Stimulated activated CD4-positive, alpha-beta T cell treated with anti-CD3 and anti-CD28 coated beads, TNF-alpha, amount 100 ng/mL, for 48 hours (primary cell): ENCODE measurements at regions not wholly inside any gene's neighbourhood (a gene's known extent, or its start where the extent isn't known, plus 50 kb on each side); places are given as distances from the start of the nearest gene placed in this dataset.
"Not testable (repeated sequence)": the region's sequence is repeated elsewhere in the genome, so short reads cannot be mapped to it uniquely, and the experiment has no call there.

Experiments used
- DNase-seq, 3 donors: peaks; one replicate each; pipeline ENCODE4 v3.0.0-alpha.2; 2020; ENCODE audit warnings: low read depth in 3 of 3

GRCh38 chr5:162621726-162622263 lies 554.2 kb downstream of the GABRG2 start:
- not testable (repeated sequence) for DNase-seq

GRCh38 chr5:162624110-162624509 lies 556.5 kb downstream of the GABRG2 start:
- DNase-seq = no peak

- no peak for DNase-seq
Measured at GRCh38 chr5:162637481-162637880, 569.9 kb downstream of the GABRG2 start.

DNA sequence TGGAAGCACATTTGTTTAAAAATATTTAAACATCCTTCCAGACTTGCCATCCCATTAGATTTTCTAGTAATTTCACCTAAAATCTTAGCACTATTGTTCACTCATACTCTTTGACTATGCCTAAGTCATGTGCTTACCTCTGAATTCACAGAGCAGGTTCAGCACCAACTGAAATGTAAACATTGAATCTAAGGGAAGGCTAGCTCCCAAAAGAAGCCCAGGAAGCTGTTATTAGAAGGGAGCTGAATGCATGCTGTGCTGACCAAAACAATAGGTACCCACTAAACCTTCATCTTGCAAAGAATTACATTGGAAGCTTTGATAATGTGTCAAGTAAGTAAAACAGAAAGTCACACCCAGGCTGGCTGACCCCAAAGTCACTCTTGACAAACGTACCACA lies 571.3 kb downstream of the GABRG2 start:
- DNase-seq = no peak

- no peak for DNase-seq
Measured at GRCh38 chr5:162641142-162641813, 573.7 kb downstream of the GABRG2 start.

DNA sequence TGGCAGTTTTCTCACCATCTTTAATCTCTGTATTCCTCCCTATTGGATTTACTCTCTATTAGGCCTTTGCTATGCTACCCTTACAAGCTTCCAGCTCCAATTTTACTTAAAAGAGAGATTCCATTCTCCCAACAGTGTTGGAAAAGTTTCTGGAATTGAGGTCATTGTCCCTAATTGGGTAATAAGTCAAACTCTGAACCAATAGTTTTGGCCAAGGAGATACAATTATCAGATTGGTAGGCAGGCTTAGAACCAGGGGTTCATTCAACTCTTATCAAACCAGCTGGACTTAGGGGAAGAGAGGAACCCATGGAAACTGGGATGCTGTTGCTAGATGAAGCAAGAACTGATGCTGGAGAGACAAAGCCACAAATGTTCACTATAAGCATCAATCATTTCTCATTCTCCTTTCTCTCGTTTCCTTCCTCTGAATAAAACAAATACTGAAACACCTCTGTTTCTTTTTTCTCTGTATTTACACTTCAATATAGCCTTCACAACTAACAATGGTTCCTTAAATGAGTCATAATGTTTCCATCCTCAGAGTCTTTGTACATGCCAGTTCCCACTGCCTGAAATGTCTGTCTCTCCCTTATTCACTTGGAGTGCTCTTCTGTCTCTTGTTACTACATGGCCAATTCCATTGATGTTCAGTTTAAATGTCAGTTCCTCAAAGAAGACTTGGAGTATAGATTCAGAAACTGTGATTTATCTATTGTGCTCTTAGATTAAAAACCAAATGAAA lies 587.3 kb downstream of the GABRG2 start:
- no peak for DNase-seq

DNA sequence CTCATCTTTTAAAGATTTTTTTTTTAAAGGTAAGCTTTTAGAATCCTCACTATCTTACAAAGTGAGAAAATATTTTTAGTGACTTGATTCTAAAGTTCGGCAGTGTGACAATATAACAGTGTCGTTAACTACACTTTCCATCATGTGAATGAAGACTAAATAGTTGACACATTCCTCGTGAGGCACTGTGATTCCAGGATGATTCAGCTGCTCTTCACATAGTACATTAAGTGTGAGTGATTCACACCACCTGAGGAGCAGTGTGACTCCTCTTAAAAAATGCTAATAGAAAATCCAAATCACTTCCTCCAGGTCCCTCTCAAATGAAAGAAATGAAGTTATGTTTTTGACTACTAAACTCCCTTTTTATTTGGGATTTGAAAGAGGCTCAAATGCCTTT lies 589.5 kb downstream of the GABRG2 start:
- no peak for DNase-seq

DNA sequence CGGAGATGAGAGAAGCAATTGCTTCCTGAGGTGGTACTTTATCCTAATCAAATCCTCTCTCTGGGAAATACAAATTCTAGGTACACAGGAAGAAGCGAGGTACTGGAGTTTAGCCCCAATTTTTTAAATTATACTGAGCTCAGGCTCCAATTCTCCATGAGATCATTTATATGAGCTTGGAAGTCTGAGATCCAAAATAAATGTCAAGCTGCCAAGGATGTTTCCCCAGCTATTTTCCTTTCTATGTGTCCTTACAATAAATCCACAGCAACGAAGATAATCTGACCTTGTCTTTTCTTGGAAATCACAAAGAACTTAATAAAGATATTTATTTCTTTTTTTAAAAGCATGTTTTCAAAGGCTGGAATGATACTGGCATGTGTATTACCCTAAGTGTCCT lies 597.3 kb downstream of the GABRG2 start:
- no peak for DNase-seq

GRCh38 chr5:162668926-162669325 lies 601.4 kb downstream of the GABRG2 start:
- no peak for DNase-seq

DNA sequence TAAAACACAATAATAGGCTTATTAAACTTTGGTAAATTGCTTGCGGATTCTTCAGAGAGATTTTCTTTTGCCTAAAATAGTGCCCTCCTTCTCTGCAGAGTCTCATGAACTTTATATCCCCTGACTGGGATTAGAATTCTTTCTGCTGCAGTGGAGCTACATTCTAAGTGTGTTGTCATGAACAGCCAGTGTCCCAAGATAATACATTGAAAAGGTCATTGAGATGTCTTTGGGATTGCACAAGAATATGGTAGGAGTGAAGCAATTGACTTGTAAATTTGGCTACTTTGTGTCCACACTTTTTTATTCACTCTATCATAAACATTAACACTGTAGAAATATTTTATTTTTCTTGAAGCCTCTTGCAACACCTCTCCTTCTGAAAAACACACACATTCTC lies 604.5 kb downstream of the GABRG2 start:
- no peak for DNase-seq

DNA sequence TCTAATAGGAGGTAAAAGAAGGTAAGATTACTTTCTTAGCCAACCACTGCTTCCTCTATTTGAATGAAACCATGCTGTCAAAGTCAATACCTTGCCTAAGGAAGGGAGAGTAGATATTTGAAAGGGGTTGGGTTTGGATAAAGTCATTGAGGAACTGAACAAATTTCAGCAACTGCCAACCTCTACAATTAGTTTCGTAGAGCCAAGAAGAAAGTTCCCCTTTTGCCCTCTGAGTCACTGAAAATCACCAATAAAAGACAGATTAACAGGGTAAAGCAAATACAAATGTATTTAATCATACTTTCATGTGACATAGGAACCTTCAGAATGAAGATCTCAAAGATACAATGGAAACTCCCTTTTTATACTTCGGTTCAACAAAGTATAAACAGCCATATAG lies 615.7 kb downstream of the GABRG2 start:
- DNase-seq = no peak

DNA sequence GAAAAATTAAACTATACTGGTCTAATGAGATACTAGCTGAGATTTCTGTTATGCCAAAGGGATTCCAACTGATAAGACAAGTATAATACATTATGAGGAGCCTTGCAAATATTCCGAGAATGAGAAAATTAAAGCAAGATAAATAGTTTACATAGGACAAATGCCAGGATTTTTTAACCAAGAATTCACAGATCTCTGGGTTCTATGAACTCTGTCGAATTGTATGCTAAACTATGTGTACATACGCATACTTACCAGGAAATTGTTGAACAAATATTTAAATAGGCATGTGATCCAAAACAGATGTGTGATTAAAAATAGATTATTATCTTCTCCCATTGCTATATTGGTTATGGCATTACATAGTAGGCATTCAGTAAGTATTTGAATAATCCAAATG lies 616.6 kb downstream of the GABRG2 start:
- no peak for DNase-seq

DNA sequence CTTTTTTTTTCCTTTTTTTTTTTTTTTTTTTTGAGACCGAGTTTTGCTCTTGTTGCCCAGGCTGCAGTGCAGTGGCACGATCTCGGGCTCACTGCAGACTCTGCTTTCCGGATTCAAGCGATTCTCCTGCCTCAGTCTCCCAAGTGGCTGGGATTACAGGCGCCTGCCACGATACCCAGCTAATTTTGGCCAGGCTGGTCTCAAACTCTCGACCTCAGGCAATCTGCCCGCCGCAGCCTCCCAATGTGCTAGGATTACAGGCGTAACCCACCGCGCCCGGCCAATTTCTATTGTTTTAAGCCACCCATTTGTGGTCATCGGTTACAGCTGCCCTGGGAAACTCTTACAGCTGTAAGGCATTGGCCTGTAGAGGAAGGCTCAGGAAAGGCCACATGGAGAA lies 617.7 kb downstream of the GABRG2 start:
- no peak for DNase-seq

DNA sequence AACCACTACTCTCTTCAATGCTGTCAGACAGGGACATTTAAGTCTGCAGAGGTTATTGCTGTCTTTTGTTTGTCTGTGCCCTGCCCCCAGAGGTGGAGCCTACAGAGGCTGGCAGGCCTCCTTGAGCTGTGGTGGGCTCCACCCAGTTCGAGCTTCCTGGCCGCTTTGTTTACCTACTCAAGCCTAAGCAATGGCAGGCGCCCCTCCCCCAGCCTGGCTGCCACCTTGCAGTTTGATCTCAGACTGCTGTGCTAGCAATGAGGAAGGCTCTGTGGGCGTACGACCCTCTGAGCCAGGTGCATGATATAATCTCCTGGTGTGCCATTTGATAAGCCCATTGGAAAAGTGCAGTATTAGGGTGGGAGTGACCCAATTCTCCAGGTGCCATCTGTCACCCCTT lies 628.7 kb downstream of the GABRG2 start:
- not testable (repeated sequence) for DNase-seq

GRCh38 chr5:162699361-162699760 lies 631.8 kb downstream of the GABRG2 start:
- DNase-seq = no peak

DNA sequence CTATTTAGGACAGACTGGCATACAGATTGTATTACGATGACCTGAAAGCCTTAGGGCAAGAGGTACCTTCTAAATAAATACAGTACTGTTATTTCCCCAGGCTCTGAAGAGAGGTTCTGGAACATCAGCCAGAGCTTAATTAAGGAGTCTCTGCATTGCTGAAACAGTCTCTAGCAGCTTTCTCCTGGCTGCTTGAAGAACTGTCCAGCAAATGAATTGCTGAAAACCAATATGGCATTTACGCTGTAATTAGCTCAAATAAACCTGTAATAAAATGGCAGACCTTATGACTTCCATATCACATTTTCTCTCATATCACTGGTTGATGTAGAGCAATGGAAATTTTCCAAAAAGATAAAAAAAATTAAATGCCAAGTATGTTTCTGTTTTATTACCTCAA lies 636.3 kb downstream of the GABRG2 start:
- DNase-seq = no peak

DNA sequence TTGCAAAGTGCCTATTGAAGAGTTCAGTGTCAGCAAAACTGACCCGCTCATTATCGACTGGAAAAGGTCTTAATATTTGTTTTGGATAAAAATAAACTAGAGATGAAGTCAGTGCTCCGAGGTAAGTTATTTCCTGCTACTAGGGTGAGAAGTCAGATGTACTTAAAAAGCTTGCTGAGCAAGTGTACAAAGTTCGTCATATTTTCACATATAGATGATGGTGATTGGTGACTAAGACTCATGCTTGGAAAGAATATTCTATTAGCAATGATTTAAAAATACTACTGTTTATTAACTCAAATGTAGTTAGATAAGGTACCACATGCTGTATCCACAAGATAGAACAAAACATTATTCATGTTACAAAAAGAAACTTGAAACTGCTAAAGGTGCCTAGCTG lies 643.7 kb downstream of the GABRG2 start:
- DNase-seq = no peak

- no peak for DNase-seq
Measured at GRCh38 chr5:162719720-162720119, 652.1 kb downstream of the GABRG2 start.

DNA sequence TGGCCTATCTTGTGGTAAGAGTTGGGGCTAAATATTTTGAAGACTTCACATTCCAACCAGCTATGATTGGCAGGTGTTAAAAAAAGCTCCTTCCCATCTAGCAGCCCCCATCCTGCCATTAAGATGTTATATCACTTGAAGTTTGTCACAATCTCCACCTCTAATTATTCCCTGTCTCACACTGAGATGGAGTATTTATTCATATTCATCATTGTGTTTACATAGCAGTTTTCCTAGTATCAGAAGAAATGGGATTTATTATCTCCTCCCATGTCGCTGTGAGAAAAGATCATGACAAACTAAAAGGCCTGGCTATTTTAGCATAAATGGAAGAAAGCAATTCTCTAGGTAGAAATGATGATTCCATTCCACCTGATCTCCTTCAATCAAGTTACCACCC lies 653.6 kb downstream of the GABRG2 start:
- no peak for DNase-seq

DNA sequence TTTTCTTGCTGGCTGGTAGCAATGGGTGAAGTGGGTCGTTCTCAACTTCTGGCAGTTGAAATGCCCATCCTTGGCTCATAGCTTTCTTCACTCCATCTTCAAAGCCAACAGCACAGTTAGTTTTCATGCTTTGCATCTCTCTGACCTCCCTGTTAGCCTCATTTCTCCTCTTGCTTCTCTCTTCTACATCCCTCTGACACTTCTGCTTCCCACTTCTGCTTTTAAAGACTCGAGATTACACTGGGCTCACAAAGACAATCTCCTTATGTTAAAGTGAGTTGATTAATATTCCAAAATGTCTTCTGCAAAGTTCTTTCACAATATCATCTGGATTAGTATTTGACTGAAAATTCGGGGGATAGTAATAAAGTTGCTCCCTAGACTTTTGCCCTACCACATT lies 684.8 kb upstream of the CCNG1 start:
- DNase-seq = no peak

DNA sequence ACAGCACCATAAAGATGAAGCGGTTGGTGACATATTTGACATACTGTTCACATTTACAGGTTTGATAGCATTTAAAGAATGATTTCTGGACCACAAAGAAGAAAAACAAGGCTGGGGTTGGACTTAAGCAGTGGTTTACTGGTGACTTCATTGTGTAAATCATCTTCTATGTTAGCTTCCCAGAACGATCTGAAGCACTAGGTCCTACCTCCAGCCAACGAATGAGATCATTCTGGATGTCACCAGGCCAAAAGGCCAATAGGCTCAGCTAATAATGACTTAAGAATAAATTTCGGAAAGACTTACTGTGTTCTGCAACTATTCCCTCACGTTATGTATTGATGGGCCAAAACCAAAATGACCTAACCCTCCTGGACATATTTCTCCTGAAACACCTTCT lies 675.3 kb upstream of the CCNG1 start:
- no peak for DNase-seq

- no peak for DNase-seq
Measured at GRCh38 chr5:162769019-162769418, 668.4 kb upstream of the CCNG1 start.

GRCh38 chr5:162785673-162786072 lies 651.7 kb upstream of the CCNG1 start:
- no peak for DNase-seq
